ENCODE measurements at regions not wholly inside any gene's neighbourhood (a gene's known extent, or its start where the extent isn't known, plus 50 kb on each side); places are given as distances from the start of the nearest gene placed in this dataset.

GRCh38 chr2:155431004-155431507 is 732.6 kb downstream of the KCNJ3 start:
- no peaks in the 10 kb centered on the region for H3K9me3 ChIP-seq
- no peak for DNase-seq (ENCODE audit: extremely low spot score in 2 of 2)
- H3K36me3 ChIP-seq: no peaks in the 10 kb centered on the region
- intact Hi-C loops (cut with DNase I): no loop called here
- no peak overlapping the region for H3K27ac ChIP-seq
- H3K4me1 ChIP-seq: no peaks in the 10 kb centered on the region
- H3K27me3 ChIP-seq: no peaks in the 10 kb centered on the region
- H3K4me3 ChIP-seq: no peak overlapping the region
- TF ChIP-seq CTCF (IDR thresholded peaks at IDR 0.05) (no peak), POLR2A (IDR thresholded peaks at IDR 0.05) (no peak), POLR2AphosphoS5 (IDR thresholded peaks at IDR 0.05; ENCODE audit: insufficient read depth in 1 of 2, low read depth in 1 of 2) (no peak)

GRCh38 chr2:155427470-155427869 is 729.0 kb downstream of the KCNJ3 start:
- TF ChIP-seq CTCF (IDR thresholded peaks at IDR 0.05): no peak
- TF ChIP-seq POLR2A (IDR thresholded peaks at IDR 0.05): no peak
- TF ChIP-seq POLR2AphosphoS5 (IDR thresholded peaks at IDR 0.05; ENCODE audit: insufficient read depth in 1 of 2, low read depth in 1 of 2): no peak
- Histone ChIP-seq H3K9me3 (no peaks in the 10 kb centered on the region), H3K4me3 (no peak overlapping the region), H3K27ac (no peak overlapping the region), H3K36me3 (no peaks in the 10 kb centered on the region), H3K4me1 (no peaks in the 10 kb centered on the region), H3K27me3 (no peaks in the 10 kb centered on the region)
- DNase-seq (ENCODE audit: extremely low spot score in 2 of 2): no peak
- intact Hi-C loops (cut with DNase I): no loop called here

- H3K36me3 ChIP-seq: no peaks in the 10 kb centered on the region
- no peak overlapping the region for H3K27ac ChIP-seq
- H3K4me3 ChIP-seq: no peak overlapping the region
- TF ChIP-seq CTCF (IDR thresholded peaks at IDR 0.05) (no peak), POLR2A (IDR thresholded peaks at IDR 0.05) (no peak), POLR2AphosphoS5 (IDR thresholded peaks at IDR 0.05; ENCODE audit: insufficient read depth in 1 of 2, low read depth in 1 of 2) (no peak)
- H3K4me1 ChIP-seq: no peaks in the 10 kb centered on the region
- H3K27me3 ChIP-seq: no peaks in the 10 kb centered on the region
- H3K9me3 ChIP-seq: no peaks in the 10 kb centered on the region
- no peak for DNase-seq (ENCODE audit: extremely low spot score in 2 of 2)
- intact Hi-C loops (cut with DNase I): no loop called here
Measured at GRCh38 chr2:155424518-155424917, 726.0 kb downstream of the KCNJ3 start.

GRCh38 chr2:155418753-155419152 is 720.3 kb downstream of the KCNJ3 start:
- H3K4me1 ChIP-seq: no peaks in the 10 kb centered on the region
- H3K27me3 ChIP-seq: no peaks in the 10 kb centered on the region
- DNase-seq (ENCODE audit: extremely low spot score in 2 of 2): no peak
- no peaks in the 10 kb centered on the region for H3K9me3 ChIP-seq
- TF ChIP-seq CTCF (IDR thresholded peaks at IDR 0.05) (no peak), POLR2AphosphoS5 (IDR thresholded peaks at IDR 0.05; ENCODE audit: insufficient read depth in 1 of 2, low read depth in 1 of 2) (no peak), POLR2A (IDR thresholded peaks at IDR 0.05) (no peak)
- intact Hi-C loops (cut with DNase I): no loop called here
- no peak overlapping the region for H3K4me3 ChIP-seq
- no peaks in the 10 kb centered on the region for H3K36me3 ChIP-seq
- no peak overlapping the region for H3K27ac ChIP-seq

- TF ChIP-seq CTCF (IDR thresholded peaks at IDR 0.05): no peak
- no peak for TF ChIP-seq POLR2A (IDR thresholded peaks at IDR 0.05)
- TF ChIP-seq POLR2AphosphoS5 (IDR thresholded peaks at IDR 0.05; ENCODE audit: insufficient read depth in 1 of 2, low read depth in 1 of 2): no peak
- H3K9me3 ChIP-seq: no peaks in the 10 kb centered on the region
- H3K27me3 ChIP-seq: no peaks in the 10 kb centered on the region
- intact Hi-C loops (cut with DNase I): no loop called here
- H3K4me1 ChIP-seq: no peaks in the 10 kb centered on the region
- H3K36me3 ChIP-seq: no peaks in the 10 kb centered on the region
- no peak for DNase-seq (ENCODE audit: extremely low spot score in 2 of 2)
- no peak overlapping the region for H3K27ac ChIP-seq
- H3K4me3 ChIP-seq: no peak overlapping the region
Measured at GRCh38 chr2:155412598-155412997, 714.1 kb downstream of the KCNJ3 start.
